H9 (cell line): ENCODE measurements at regions not wholly inside any gene's neighbourhood (a gene's known extent, or its start where the extent isn't known, plus 50 kb on each side); places are given as distances from the start of the nearest gene placed in this dataset.

ENCODE experiments used
- DNase-seq: peaks from one replicate; pipeline ENCODE4 v3.0.0-alpha.2; 2017
- H2AFZ ChIP-seq: one replicate; pipeline ENCODE4 v1.6.1; 2013; ENCODE audit warnings: mild to moderate bottlenecking, low read length, control low read depth, moderate library complexity
- H2AK5ac ChIP-seq: 2 replicates; pipeline ENCODE4 v1.6.1; 2013; ENCODE audit warnings: low read length, control low read depth, mixed read lengths; ENCODE audit not compliant: insufficient read length
- H2BK120ac ChIP-seq: one replicate; pipeline ENCODE4 v1.6.1; 2013; ENCODE audit warnings: low read depth, mild to moderate bottlenecking, low read length, control low read depth, inconsistent platforms; ENCODE audit not compliant: poor library complexity, severe bottlenecking
- H2BK12ac ChIP-seq: 2 replicates; pipeline ENCODE4 v1.6.1; 2013; ENCODE audit warnings: low read length, control low read depth, mixed read lengths, low read depth; ENCODE audit not compliant: insufficient read length
- H2BK15ac ChIP-seq: 2 replicates; pipeline ENCODE4 v1.6.1; 2013; ENCODE audit warnings: low read depth, low read length, control low read depth
- H2BK20ac ChIP-seq: one replicate; pipeline ENCODE4 v1.6.1; 2013; ENCODE audit warnings: low read depth, mild to moderate bottlenecking, low read length, control low read depth, inconsistent platforms; ENCODE audit not compliant: poor library complexity, severe bottlenecking
- H2BK5ac ChIP-seq: 2 replicates; pipeline ENCODE4 v1.6.1; 2013; ENCODE audit warnings: low read length, control low read depth, mixed read lengths; ENCODE audit not compliant: insufficient read length
- H3K14ac ChIP-seq: 2 replicates; pipeline ENCODE4 v1.6.1; 2013; ENCODE audit warnings: low read length, control low read depth; ENCODE audit not compliant: insufficient read depth
- H3K18ac ChIP-seq: 2 replicates; pipeline ENCODE4 v1.6.1; 2013; ENCODE audit warnings: low read depth, mild to moderate bottlenecking, mixed read lengths, low read length, control low read depth; ENCODE audit not compliant: insufficient read length
- H3K23ac ChIP-seq: 2 replicates; pipeline ENCODE4 v1.6.1; 2013; ENCODE audit warnings: low read length, control low read depth, mixed read lengths, low read depth; ENCODE audit not compliant: insufficient read length
- H3K23me2 ChIP-seq: 2 replicates; pipeline ENCODE4 v1.6.1; 2013; ENCODE audit warnings: low read depth, mild to moderate bottlenecking, mixed read lengths, low read length, control low read depth; ENCODE audit not compliant: insufficient read length, poor library complexity, severe bottlenecking
- H3K27ac ChIP-seq: 2 replicates; pipeline ENCODE4 v1.5.1; 2013; ENCODE audit warnings: low read length, control low read depth, mixed read lengths, low read depth; ENCODE audit not compliant: insufficient read length
- H3K27me3 ChIP-seq: 2 replicates; pipeline ENCODE4 v1.6.1; 2013; ENCODE audit warnings: low read length, control low read depth, inconsistent platforms; ENCODE audit not compliant: insufficient read depth
- H3K4ac ChIP-seq: 2 replicates; pipeline ENCODE4 v1.6.1; 2013; ENCODE audit warnings: low read depth, mild to moderate bottlenecking, control low read depth, inconsistent platforms, low read length, moderate library complexity
- H3K4me1 ChIP-seq: 2 replicates; pipeline ENCODE4 v1.6.1; 2013; ENCODE audit warnings: low read length, control low read depth, inconsistent platforms; ENCODE audit not compliant: insufficient read depth
- H3K4me2 ChIP-seq: 2 replicates; pipeline ENCODE4 v1.6.1; 2013; ENCODE audit warnings: low read length, control low read depth, mixed read lengths; ENCODE audit not compliant: insufficient read length, insufficient read depth
- H3K56ac ChIP-seq: 2 replicates; pipeline ENCODE4 v1.6.1; 2013; ENCODE audit warnings: low read depth, mild to moderate bottlenecking, mixed read lengths, low read length, control low read depth; ENCODE audit not compliant: insufficient read length
- H3K79me1 ChIP-seq: 2 replicates; pipeline ENCODE4 v1.6.1; 2013; ENCODE audit warnings: low read depth, mild to moderate bottlenecking, moderate library complexity, low read length, control low read depth, inconsistent platforms; ENCODE audit not compliant: insufficient read depth, poor library complexity, severe bottlenecking
- H3K79me2 ChIP-seq: 2 replicates; pipeline ENCODE4 v1.6.1; 2013; ENCODE audit warnings: low read length, control low read depth, inconsistent platforms; ENCODE audit not compliant: insufficient read depth
- H3K9ac ChIP-seq: 2 replicates; pipeline ENCODE4 v1.6.1; 2013; ENCODE audit warnings: low read length, control low read depth, mixed read lengths; ENCODE audit not compliant: insufficient read length; ENCODE audit errors: extremely low read depth
- H3K9me3 ChIP-seq: one replicate; pipeline ENCODE4 v1.6.1; 2013; ENCODE audit warnings: low read depth, low read length, inconsistent platforms; ENCODE audit not compliant: control insufficient read depth
- H3T11ph ChIP-seq: one replicate; pipeline ENCODE4 v1.6.1; 2013; ENCODE audit warnings: mild to moderate bottlenecking, low read length, control low read depth, inconsistent platforms
- H4K20me1 ChIP-seq: one replicate; pipeline ENCODE4 v1.6.1; 2013; ENCODE audit not compliant: control insufficient read depth, insufficient read length, insufficient read depth
- H4K5ac ChIP-seq: 2 replicates; pipeline ENCODE4 v1.6.1; 2013; ENCODE audit warnings: low read depth, mild to moderate bottlenecking, mixed read lengths, low read length, control low read depth; ENCODE audit not compliant: insufficient read length
- H4K8ac ChIP-seq: replicated peaks from 2 replicates; pipeline ENCODE4 v1.6.1; 2013; ENCODE audit warnings: low read length, control low read depth, mixed read lengths, low read depth; ENCODE audit not compliant: insufficient read length
- H4K91ac ChIP-seq: 2 replicates; pipeline ENCODE4 v1.6.1; 2013; ENCODE audit warnings: low read depth, mild to moderate bottlenecking, moderate library complexity, mixed read lengths, low read length, control low read depth; ENCODE audit not compliant: insufficient read length
- H3K27ac Mint-ChIP-seq, 3 experiments: 2 replicates in 2 of 3; 3 replicates in 1 of 3; pipeline ENCODE4 v1.8.0; 2020 to 2021; ENCODE audit warnings: mixed read lengths in 3 of 3, mild to moderate bottlenecking in 1 of 3, moderate library complexity in 1 of 3
- H3K27me3 Mint-ChIP-seq: 2 replicates; pipeline ENCODE4 v1.8.0; 2021; ENCODE audit warnings: low read depth, mild to moderate bottlenecking, moderate library complexity, mixed read lengths
- H3K36me3 Mint-ChIP-seq, 3 experiments: 2 replicates in 2 of 3; 3 replicates in 1 of 3; pipeline ENCODE4 v1.8.0; 2020 to 2021; ENCODE audit warnings: low read depth in 3 of 3, mixed read lengths in 3 of 3; ENCODE audit not compliant: insufficient read depth in 1 of 3
- H3K4me1 Mint-ChIP-seq, 2 experiments: 2 replicates each; pipeline ENCODE4 v1.8.0; 2020; ENCODE audit warnings: mixed read lengths in 2 of 2
- H3K4me3 Mint-ChIP-seq, 2 experiments: 2 replicates in 1 of 2; 3 replicates in 1 of 2; pipeline ENCODE4 v1.8.0; 2020 to 2021; ENCODE audit warnings: mild to moderate bottlenecking in 2 of 2, mixed read lengths in 2 of 2, moderate library complexity in 1 of 2
- H3K9me3 Mint-ChIP-seq, 2 experiments: 2 replicates in 1 of 2; 3 replicates in 1 of 2; pipeline ENCODE4 v1.8.0; 2020; ENCODE audit warnings: mild to moderate bottlenecking in 2 of 2, mixed read lengths in 2 of 2, moderate library complexity in 1 of 2
- CTCF ChIP-seq: fragments of 200-600 bp; sonication (generic); conservative IDR thresholded peaks from 3 replicates; pipeline ENCODE4 v1.8.0; 2021; ENCODE audit warnings: antibody characterized with exemption, mild to moderate bottlenecking
- WGBS: extraction: QIAGEN DNeasy Blood & Tissue Kit; methylation state at CpG from one replicate; pipeline ENCODE4 v1.1.7; 2013; ENCODE audit warnings: missing lambda C conversion rate, low lambda C conversion rate, mixed read lengths; ENCODE audit not compliant: insufficient read length; ENCODE audit errors: extremely low coverage; 5-methylcytosine and 5-hydroxymethylcytosine counted together

GRCh38 chr12:131287015-131287937 lies 333.6 kb downstream of the ADGRD1 start:
- Mint-ChIP-seq H3K9me3 (peaks cover 0 to 6% of the 10 kb centered on the region in 2 experiments; a peak in 2 of 5 replicates), H3K36me3 (peaks cover 0 to 2% (median 0%) of the 10 kb centered on the region in 3 experiments; a peak in 1 of 7 replicates), H3K4me3 (no peak overlapping the region), H3K4me1 (peaks cover 4 to 18% of the 10 kb centered on the region in 2 experiments), H3K27ac (no peak overlapping the region), H3K27me3 (no peaks in the 10 kb centered on the region; the same call in 1 of the 2 replicates)
- no peaks in the 10 kb centered on the region for H3K79me2 ChIP-seq
- H4K5ac ChIP-seq: no peak overlapping the region
- no peak overlapping the region for H3K23ac ChIP-seq
- H3K4me1 ChIP-seq: no peaks in the 10 kb centered on the region; the same call in 1 of the 2 replicates
- H2BK5ac ChIP-seq: no peak overlapping the region
- no peak overlapping the region for H3K14ac ChIP-seq
- no peak overlapping the region for H3K9ac ChIP-seq
- H3K4ac ChIP-seq: no peak overlapping the region
- no peaks in the 10 kb centered on the region for H3K79me1 ChIP-seq
- H4K20me1 ChIP-seq: no peaks in the 10 kb centered on the region
- no peak overlapping the region for H3K56ac ChIP-seq
- no peak overlapping the region for H3K18ac ChIP-seq
- H2BK120ac ChIP-seq: no peak overlapping the region
- DNase-seq: no peak
- H3T11ph ChIP-seq: no peak overlapping the region
- H3K9me3 ChIP-seq: no peaks in the 10 kb centered on the region
- no CpG with 5 or more reads among the region's 25 CpGs for WGBS
- H3K27ac ChIP-seq: no peak overlapping the region
- H3K23me2 ChIP-seq: no peaks in the 10 kb centered on the region
- H3K4me2 ChIP-seq: no peak overlapping the region
- no peak overlapping the region for H2BK12ac ChIP-seq
- H2BK15ac ChIP-seq: no peak overlapping the region
- H3K27me3 ChIP-seq: no peaks in the 10 kb centered on the region
- no peak overlapping the region for H2AFZ ChIP-seq
- no peak overlapping the region for H2BK20ac ChIP-seq
- H4K91ac ChIP-seq: no peak overlapping the region
- no peak overlapping the region for H2AK5ac ChIP-seq
- no peak for TF ChIP-seq CTCF
- no peak overlapping the region for H4K8ac ChIP-seq
